ENCODE measurements at regions not wholly inside any gene's neighbourhood (a gene's known extent, or its start where the extent isn't known, plus 50 kb on each side); places are given as distances from the start of the nearest gene placed in this dataset.

- DNase-seq (ENCODE audit: low read depth, low spot score): no peak
- H4K20me1 ChIP-seq (ENCODE audit: control insufficient read depth, extremely low read depth, insufficient read depth, low read length): no peaks in the 10 kb centered on the region
These were observed 252.5 kb downstream of the SIPA1L2 start for GRCh38 chr1:232377494-232377770.

GRCh38 chr1:232376632-232377493 lies 253.1 kb downstream of the SIPA1L2 start:
- TF ChIP-seq EZH2 (IDR thresholded peaks at IDR 0.05; ENCODE audit: low read length): no peak
- TF ChIP-seq CTCF (optimal IDR thresholded peaks at IDR 0.05 in 1 of 3, IDR thresholded peaks at IDR 0.05 in 1 of 3, conservative IDR thresholded peaks at IDR 0.05 in 1 of 3; ENCODE audit: extremely low read depth in 1 of 3, insufficient read depth in 2 of 3, low read length in 3 of 3): no peak
- no peaks in the 10 kb centered on the region for H3K36me3 ChIP-seq (ENCODE audit: control insufficient read depth in 2 of 2, extremely low read depth in 1 of 2, insufficient read depth in 2 of 2, low read length in 2 of 2)
- H3K9me3 ChIP-seq (ENCODE audit: control insufficient read depth, low read depth, low read length): no peaks in the 10 kb centered on the region
- no peak overlapping the region for H3K4me3 ChIP-seq (ENCODE audit: control insufficient read depth in 2 of 3, extremely low read depth in 1 of 3, insufficient read depth in 2 of 3, low read depth in 1 of 3, low read length in 3 of 3)
- H3K79me2 ChIP-seq (ENCODE audit: control insufficient read depth, insufficient read depth, low read length): no peaks in the 10 kb centered on the region
- H3K4me2 ChIP-seq (ENCODE audit: control insufficient read depth, extremely low read depth, insufficient read depth, low read depth, low read length): no peak overlapping the region
- no peaks in the 10 kb centered on the region for H4K20me1 ChIP-seq (ENCODE audit: control insufficient read depth, extremely low read depth, insufficient read depth, low read length)
- no peaks in the 10 kb centered on the region for H3K9me1 ChIP-seq (ENCODE audit: control insufficient read depth, extremely low read depth, insufficient read depth, low read length)
- dilution Hi-C loops (cut with MboI; ENCODE audit: extremely low pct_ligation_motif_present, low sequenced_read_pairs): no loop called here
- H3K4me1 ChIP-seq (ENCODE audit: control insufficient read depth, extremely low read depth, insufficient read depth, low read length): no peaks in the 10 kb centered on the region
- H2AFZ ChIP-seq (ENCODE audit: control insufficient read depth, low read length): no peak overlapping the region
- no peak overlapping the region for H3K27ac ChIP-seq (ENCODE audit: control insufficient read depth, insufficient read depth, low read length)
- no peak for DNase-seq (ENCODE audit: low read depth, low spot score)
- FAIRE-seq: no peak
- no peaks in the 10 kb centered on the region for H3K27me3 ChIP-seq (ENCODE audit: control insufficient read depth, extremely low read depth, insufficient read depth, low read length)
- no peak overlapping the region for H3K9ac ChIP-seq (ENCODE audit: control insufficient read depth, extremely low read depth, insufficient read depth, low read length)

More at GRCh38 chr1:232377494-232377770, 252.5 kb downstream of the SIPA1L2 start:
- Histone ChIP-seq H3K27ac (ENCODE audit: control insufficient read depth, insufficient read depth, low read length) (no peak overlapping the region), H3K9ac (ENCODE audit: control insufficient read depth, extremely low read depth, insufficient read depth, low read length) (no peak overlapping the region), H3K36me3 (ENCODE audit: control insufficient read depth in 2 of 2, extremely low read depth in 1 of 2, insufficient read depth in 2 of 2, low read length in 2 of 2) (no peaks in the 10 kb centered on the region), H3K27me3 (ENCODE audit: control insufficient read depth, extremely low read depth, insufficient read depth, low read length) (no peaks in the 10 kb centered on the region), H3K4me3 (ENCODE audit: control insufficient read depth in 2 of 3, extremely low read depth in 1 of 3, insufficient read depth in 2 of 3, low read depth in 1 of 3, low read length in 3 of 3) (no peak overlapping the region), H2AFZ (ENCODE audit: control insufficient read depth, low read length) (no peak overlapping the region), H3K9me1 (ENCODE audit: control insufficient read depth, extremely low read depth, insufficient read depth, low read length) (no peaks in the 10 kb centered on the region), H3K4me1 (ENCODE audit: control insufficient read depth, extremely low read depth, insufficient read depth, low read length) (no peaks in the 10 kb centered on the region), H3K4me2 (ENCODE audit: control insufficient read depth, extremely low read depth, insufficient read depth, low read depth, low read length) (no peak overlapping the region), H3K79me2 (ENCODE audit: control insufficient read depth, insufficient read depth, low read length) (no peaks in the 10 kb centered on the region), H3K9me3 (ENCODE audit: control insufficient read depth, low read depth, low read length) (no peaks in the 10 kb centered on the region)
- dilution Hi-C loops (cut with MboI; ENCODE audit: extremely low pct_ligation_motif_present, low sequenced_read_pairs): no loop called here
- no peak for TF ChIP-seq CTCF (optimal IDR thresholded peaks at IDR 0.05 in 1 of 3, IDR thresholded peaks at IDR 0.05 in 1 of 3, conservative IDR thresholded peaks at IDR 0.05 in 1 of 3; ENCODE audit: extremely low read depth in 1 of 3, insufficient read depth in 2 of 3, low read length in 3 of 3)
- TF ChIP-seq EZH2 (IDR thresholded peaks at IDR 0.05; ENCODE audit: low read length): no peak
- no peak for FAIRE-seq

Data from keratinocyte (primary cell).